PC-9 (cell line): ENCODE measurements at regions not wholly inside any gene's neighbourhood (a gene's known extent, or its start where the extent isn't known, plus 50 kb on each side); places are given as distances from the start of the nearest gene placed in this dataset.

Experiments used
- BruUV-seq: library from RNA; stranded (reverse); fragments of 400-500 nt; replicated peaks from 2 replicates; lab custom pipeline; 2021; lab: Mats Ljungman, UMichigan
- CTCF ChIA-PET: fragments of 300-600 bp; sonication (Branson Sonifier 250); formaldehyde crosslinking; loops from one replicate; lab custom pipeline; 2022; ENCODE audit warnings: antibody characterized with exemption; lab: Charles Lee
- POLR2A ChIA-PET: fragments of 300-600 bp; sonication (Branson Sonifier 250); formaldehyde crosslinking; loops from one replicate; lab custom pipeline; 2022; ENCODE audit warnings: antibody characterized with exemption; ENCODE audit not compliant: unreplicated experiment; lab: Charles Lee
- DNase-seq, 2 experiments: peaks; one replicate each; pipeline versions ENCODE4 v3.0.0 to v3.0.0-alpha.2; 2015 to 2022; ENCODE audit warnings: mixed read lengths in 1 of 2
- H2AFZ ChIP-seq: fragments of 200-600 bp; sonication (generic); 2 replicates; pipeline ENCODE4 v1.8.1; 2017; ENCODE audit warnings: antibody characterized with exemption
- H3F3A ChIP-seq: fragments of 200-600 bp; sonication (generic); 2 replicates; pipeline ENCODE4 v1.8.1; 2017; ENCODE audit warnings: antibody characterized with exemption, mild to moderate bottlenecking, low read depth; ENCODE audit not compliant: insufficient read depth
- H3K27ac ChIP-seq: fragments of 200-600 bp; sonication (generic); 2 replicates; pipeline ENCODE4 v1.6.1; 2016; ENCODE audit warnings: mixed run types
- H3K27me3 ChIP-seq: fragments of 200-600 bp; sonication (generic); 2 replicates; pipeline ENCODE4 v1.6.1; 2016; ENCODE audit warnings: low read depth, mixed run types; ENCODE audit not compliant: insufficient read depth
- H3K36me3 ChIP-seq: fragments of 200-600 bp; sonication (generic); 2 replicates; pipeline ENCODE4 v1.6.1; 2016; ENCODE audit warnings: low read depth, mixed run types
- H3K4me1 ChIP-seq: fragments of 200-600 bp; sonication (generic); replicated peaks from 2 replicates; pipeline ENCODE4 v1.6.1; 2016; ENCODE audit warnings: mixed run types; ENCODE audit not compliant: insufficient read depth
- H3K4me2 ChIP-seq: fragments of 200-600 bp; sonication (generic); 2 replicates; pipeline ENCODE4 v1.6.1; 2017; ENCODE audit warnings: mixed run types
- H3K4me3 ChIP-seq: fragments of 200-600 bp; sonication (generic); 2 replicates; pipeline ENCODE4 v1.6.1; 2016; ENCODE audit warnings: mixed run types
- H3K79me2 ChIP-seq: fragments of 200-600 bp; sonication (generic); 2 replicates; pipeline ENCODE4 v1.6.1; 2017; ENCODE audit warnings: low read depth, mixed run types
- H3K9me2 ChIP-seq: fragments of 200-600 bp; sonication (generic); 2 replicates; pipeline ENCODE4 v1.8.1; 2017; ENCODE audit warnings: mild to moderate bottlenecking; ENCODE audit not compliant: insufficient read depth
- H3K9me3 ChIP-seq: fragments of 200-600 bp; sonication (generic); 2 replicates; pipeline ENCODE4 v1.8.1; 2016; ENCODE audit warnings: low read depth; ENCODE audit not compliant: insufficient read depth
- H4K20me1 ChIP-seq: fragments of 200-600 bp; sonication (generic); 2 replicates; pipeline ENCODE4 v1.8.1; 2017; ENCODE audit not compliant: insufficient read depth
- CTCF ChIP-seq: fragments of 200-600 bp; sonication (generic); conservative IDR thresholded peaks from 2 replicates; pipeline ENCODE4 v1.6.1; 2017; ENCODE audit warnings: mixed run types, antibody characterized with exemption, mild to moderate bottlenecking, moderate library complexity
- EZH2 ChIP-seq: fragments of 200-600 bp; sonication (generic); IDR thresholded peaks from 2 replicates; pipeline ENCODE4 v1.8.0; 2017; ENCODE audit warnings: antibody characterized with exemption, low read depth
- intact Hi-C: fragments of 100-400 bp; cut with micrococcal nuclease; formaldehyde crosslinking; loops from one replicate; pipeline ENCODE4 v1.10.0; 2022; ENCODE audit not compliant: unreplicated experiment

GRCh38 chr3:10597733-10598132 is 92.3 kb upstream of the ATP2B2 start:
- ChIA-PET POLR2A (no interaction called here), CTCF (no interaction called here)
- no peaks in the 10 kb centered on the region for H3K79me2 ChIP-seq
- H4K20me1 ChIP-seq = no peaks in the 10 kb centered on the region
- no peak for TF ChIP-seq CTCF
- no peak for TF ChIP-seq EZH2
- no peak overlapping the region for H3K4me2 ChIP-seq
- intact Hi-C loops = no loop called here
- H3F3A ChIP-seq = no peaks in the 10 kb centered on the region
- peaks cover 60% of the 10 kb centered on the region for H3K27me3 ChIP-seq
- H2AFZ ChIP-seq = no peak overlapping the region
- H3K36me3 ChIP-seq = no peaks in the 10 kb centered on the region
- H3K27ac ChIP-seq = no peak overlapping the region
- no TSS peak for BruUV-seq
- no peak for DNase-seq
- H3K9me3 ChIP-seq = no peaks in the 10 kb centered on the region
- no peak overlapping the region for H3K4me3 ChIP-seq
- no peaks in the 10 kb centered on the region for H3K9me2 ChIP-seq
- H3K4me1 ChIP-seq = no peaks in the 10 kb centered on the region

DNA sequence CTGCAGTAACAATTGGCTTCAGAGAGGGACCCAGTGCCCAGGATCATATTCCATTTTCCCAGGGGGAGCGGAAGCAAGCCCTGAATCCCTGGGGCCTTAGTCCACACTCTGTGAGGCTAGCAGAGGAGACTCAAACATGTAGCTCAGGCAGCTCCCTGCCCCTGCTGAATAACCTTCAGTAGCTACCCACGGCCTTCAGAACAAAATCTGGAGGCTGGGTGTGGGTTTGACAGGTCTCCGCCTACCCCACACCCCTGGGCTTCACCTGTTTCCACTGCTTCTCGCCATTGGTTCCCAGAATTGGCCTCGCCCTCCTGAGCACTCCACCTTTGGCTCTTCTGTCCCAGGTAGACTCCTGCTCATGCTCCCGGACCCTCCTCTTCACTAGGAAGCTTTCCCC is 93.6 kb upstream of the ATP2B2 start:
- Histone ChIP-seq H2AFZ (no peak overlapping the region), H3F3A (no peaks in the 10 kb centered on the region), H3K4me2 (no peak overlapping the region), H4K20me1 (no peaks in the 10 kb centered on the region), H3K27me3 (peaks cover 72% of the 10 kb centered on the region), H3K9me2 (no peaks in the 10 kb centered on the region), H3K4me1 (no peaks in the 10 kb centered on the region), H3K4me3 (no peak overlapping the region), H3K9me3 (no peaks in the 10 kb centered on the region), H3K79me2 (no peaks in the 10 kb centered on the region), H3K27ac (no peak overlapping the region), H3K36me3 (no peaks in the 10 kb centered on the region)
- DNase-seq = no peak
- ChIA-PET CTCF (no interaction called here), POLR2A (no interaction called here)
- no peak for TF ChIP-seq EZH2
- TF ChIP-seq CTCF = no peak
- intact Hi-C loops = no loop called here
- BruUV-seq = no TSS peak

DNA sequence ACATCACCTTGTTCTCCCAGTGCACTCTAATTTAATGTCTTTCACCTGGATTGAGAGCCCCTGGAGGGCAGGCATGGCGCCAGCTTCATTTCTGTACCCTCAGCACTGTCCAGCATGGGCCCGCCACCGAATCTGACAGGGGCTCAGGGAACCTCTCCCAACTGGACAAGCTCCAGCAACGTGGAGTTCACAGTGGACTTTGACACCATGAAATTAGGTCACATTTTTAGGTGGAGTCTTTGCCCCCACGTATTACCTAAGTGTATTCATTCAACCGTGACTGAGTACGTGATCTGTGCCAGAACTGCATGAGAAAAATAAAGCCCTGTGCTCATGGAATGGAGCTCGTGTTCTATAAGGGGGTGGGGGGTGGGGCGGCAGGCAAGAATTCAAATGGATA is 94.1 kb upstream of the ATP2B2 start:
- peaks cover 77% of the 10 kb centered on the region for H3K27me3 ChIP-seq
- no peak for DNase-seq
- TF ChIP-seq EZH2 = no peak
- no peak for TF ChIP-seq CTCF

More for the DNA sequence above, 94.1 kb upstream of the ATP2B2 start:
- Histone ChIP-seq H3F3A (no peaks in the 10 kb centered on the region), H3K4me2 (no peak overlapping the region), H3K9me3 (no peaks in the 10 kb centered on the region), H3K9me2 (no peaks in the 10 kb centered on the region), H4K20me1 (no peaks in the 10 kb centered on the region), H3K79me2 (no peaks in the 10 kb centered on the region), H3K4me3 (no peak overlapping the region), H3K27ac (no peak overlapping the region), H3K36me3 (no peaks in the 10 kb centered on the region), H3K4me1 (no peaks in the 10 kb centered on the region), H2AFZ (no peak overlapping the region)
- intact Hi-C loops = no loop called here
- POLR2A ChIA-PET = no interaction called here
- BruUV-seq = no TSS peak
- CTCF ChIA-PET = no interaction called here
